ENCODE measurements at regions not wholly inside any gene's neighbourhood (a gene's known extent, or its start where the extent isn't known, plus 50 kb on each side); places are given as distances from the start of the nearest gene placed in this dataset.

GRCh38 chr6:135753196-135753595 is 98.3 kb upstream of the PDE7B start:
- no peaks in the 10 kb centered on the region for H3K4me1 ChIP-seq
- H3K27ac ChIP-seq: no peak overlapping the region
- DNase-seq (ENCODE audit: low spot score): no peak
- no peak for TF ChIP-seq CTCF (IDR thresholded peaks at IDR 0.05)
- no peaks in the 10 kb centered on the region for H3K36me3 ChIP-seq
- H3K9me3 ChIP-seq: no peaks in the 10 kb centered on the region
- no peak overlapping the region for H3K4me3 ChIP-seq
- no peaks in the 10 kb centered on the region for H3K27me3 ChIP-seq

- DNase-seq (ENCODE audit: low spot score): no peak
- Histone ChIP-seq H3K36me3 (no peaks in the 10 kb centered on the region), H3K4me3 (no peak overlapping the region), H3K27me3 (no peaks in the 10 kb centered on the region), H3K27ac (no peak overlapping the region), H3K4me1 (no peaks in the 10 kb centered on the region), H3K9me3 (peaks cover 0 to 2% of the 10 kb centered on the region in 2 donors)
- peak in 1 of 2 donors; percentile 25 for TF ChIP-seq CTCF (IDR thresholded peaks at IDR 0.05)
Observed at GRCh38 chr6:135759831-135760230, 91.7 kb upstream of the PDE7B start.

- DNase-seq (ENCODE audit: low spot score): no peak
- H3K27me3 ChIP-seq: no peaks in the 10 kb centered on the region
- no peak overlapping the region for H3K27ac ChIP-seq
- TF ChIP-seq CTCF (IDR thresholded peaks at IDR 0.05): no peak
- H3K36me3 ChIP-seq: no peaks in the 10 kb centered on the region
- no peaks in the 10 kb centered on the region for H3K4me1 ChIP-seq
- no peak overlapping the region for H3K4me3 ChIP-seq
- H3K9me3 ChIP-seq: no peaks in the 10 kb centered on the region
Observed at GRCh38 chr6:135774006-135774405, 77.5 kb upstream of the PDE7B start.

- Histone ChIP-seq H3K9me3 (no peaks in the 10 kb centered on the region), H3K4me3 (no peak overlapping the region), H3K36me3 (no peaks in the 10 kb centered on the region), H3K27ac (no peak overlapping the region), H3K27me3 (no peaks in the 10 kb centered on the region), H3K4me1 (no peaks in the 10 kb centered on the region)
- DNase-seq (ENCODE audit: low spot score): no peak
- TF ChIP-seq CTCF (IDR thresholded peaks at IDR 0.05): no peak
Observed at GRCh38 chr6:135779213-135779612, 72.3 kb upstream of the PDE7B start.

GRCh38 chr6:135780326-135780725 is 71.2 kb upstream of the PDE7B start:
- H3K4me3 ChIP-seq: no peak overlapping the region
- no peak for TF ChIP-seq CTCF (IDR thresholded peaks at IDR 0.05)
- no peaks in the 10 kb centered on the region for H3K27me3 ChIP-seq
- no peak for DNase-seq (ENCODE audit: low spot score)
- H3K4me1 ChIP-seq: no peaks in the 10 kb centered on the region
- no peak overlapping the region for H3K27ac ChIP-seq
- no peaks in the 10 kb centered on the region for H3K36me3 ChIP-seq
- no peaks in the 10 kb centered on the region for H3K9me3 ChIP-seq

GRCh38 chr6:135782546-135782945 is 69.0 kb upstream of the PDE7B start:
- no peak overlapping the region for H3K4me3 ChIP-seq
- TF ChIP-seq CTCF (IDR thresholded peaks at IDR 0.05): no peak

More at GRCh38 chr6:135782546-135782945, 69.0 kb upstream of the PDE7B start:
- Histone ChIP-seq H3K4me1 (no peaks in the 10 kb centered on the region), H3K27me3 (no peaks in the 10 kb centered on the region), H3K27ac (no peak overlapping the region), H3K9me3 (no peaks in the 10 kb centered on the region), H3K36me3 (no peaks in the 10 kb centered on the region)
- no peak for DNase-seq (ENCODE audit: low spot score)
